Right lobe of liver (tissue), 6 donors: ENCODE measurements at regions not wholly inside any gene's neighbourhood (a gene's known extent, or its start where the extent isn't known, plus 50 kb on each side); places are given as distances from the start of the nearest gene placed in this dataset.
A peak's percentile ranks its signal among the peaks of the same experiment; 100 is the strongest.

Experiments
- ATAC-seq, 4 donors: fragments of 200-7000 bp; cut with Tn5 transposase; one replicate each; pipeline ENCODE4 v1.9.1; 2020; ENCODE audit warnings: mild to moderate bottlenecking in 4 of 4, moderate library complexity in 4 of 4
- DNase-seq, 3 donors: peaks; one replicate each; pipeline ENCODE4 v3.0.0-alpha.2; 2020
- H3K27ac ChIP-seq, 3 donors: fragments of 200-600 bp; one replicate each; pipeline ENCODE4 v1.8.0; 2022
- H3K27me3 ChIP-seq, 2 donors: fragments of 200-600 bp; one replicate each; pipeline ENCODE4 v1.8.0; 2022
- H3K36me3 ChIP-seq, 4 donors: fragments of 200-600 bp; sonication (generic) in 1 of 4; one replicate each; pipeline versions ENCODE4 v1.5.1 to v1.8.0; 2017 to 2022; ENCODE audit warnings: control low read depth in 1 of 4
- H3K4me1 ChIP-seq, 4 donors: fragments of 200-600 bp; sonication (generic) in 1 of 4; one replicate each; pipeline versions ENCODE4 v1.5.1 to v1.8.0; 2017 to 2022; ENCODE audit warnings: control low read depth in 1 of 4
- H3K4me3 ChIP-seq, 3 donors: fragments of 200-600 bp; one replicate each; pipeline ENCODE4 v1.8.0; 2022
- H3K9me3 ChIP-seq, 4 donors: fragments of 200-600 bp; sonication (generic) in 1 of 4; one replicate each; pipeline versions ENCODE4 v1.5.1 to v1.8.0; 2017 to 2022; ENCODE audit warnings: control low read depth in 1 of 4
- CTCF ChIP-seq, 4 donors: fragments of 200-600 bp in 3 of 4; fragments of 450-650 bp in 1 of 4; IDR thresholded peaks; one replicate each; pipeline versions ENCODE4 v1.5.1 to v1.8.0; 2016 to 2022; ENCODE audit warnings: antibody characterized with exemption in 4 of 4, mild to moderate bottlenecking in 2 of 4
- POLR2A ChIP-seq: fragments of 450-650 bp; IDR thresholded peaks from one replicate; pipeline ENCODE4 v1.6.1; 2017; ENCODE audit warnings: antibody characterized with exemption, mild to moderate bottlenecking
- WGBS: methylation state at CpG from one replicate; pipeline ENCODE4 v1.1.6; 2018; ENCODE audit warnings: low coverage, low lambda C conversion rate; ENCODE audit not compliant: insufficient coverage; ENCODE audit errors: missing lambda C conversion rate; 5-methylcytosine and 5-hydroxymethylcytosine counted together
- intact Hi-C, 2 donors: fragments of 100-400 bp; cut with DNase I; formaldehyde crosslinking; loops; one replicate each; pipeline versions ENCODE4 v1.11.2 to v1.14.1; 2022
- donor health status: DM: no; HTN: yes; CAD: no.
- donor health status: DM: no; HTN: no; CAD: no.
- donor health status: DM: no; HTN: no; CAD: no.
- donor health status: DM: no; HTN: yes; CAD: no.
- donor health status: DM: no; HTN: yes; CAD: no.

GRCh38 chr10:121070275-121071070 lies 219.3 kb downstream of the WDR11 start:
- Histone ChIP-seq H3K4me1 (no peaks in the 10 kb centered on the region), H3K27ac (no peak overlapping the region), H3K4me3 (no peak overlapping the region), H3K36me3 (no peaks in the 10 kb centered on the region), H3K9me3 (no peaks in the 10 kb centered on the region), H3K27me3 (no peaks in the 10 kb centered on the region)
- TF ChIP-seq POLR2A (no peak), CTCF (IDR thresholded peaks at IDR 0.05) (peak; percentile 52 to 68 (median 57))
- peak; percentile 65 to 81 (median 78) for ATAC-seq
- intact Hi-C loops: no loop called here
- DNase-seq: no peak
- WGBS: 57% methylated on average over 6 of the region's 6 CpGs

GRCh38 chr10:121071901-121072300 lies 220.7 kb downstream of the WDR11 start:
- WGBS: 67% methylated on average over 2 of the region's 2 CpGs
- DNase-seq: no peak
- H3K4me3 ChIP-seq: no peak overlapping the region

GRCh38 chr10:121073728-121074127 lies 222.6 kb downstream of the WDR11 start:
- no peak overlapping the region for H3K27ac ChIP-seq
- DNase-seq (no peak), ATAC-seq (no peak)
- H3K4me1 ChIP-seq: no peaks in the 10 kb centered on the region
- WGBS: 84% methylated on average over 5 of the region's 5 CpGs
- H3K4me3 ChIP-seq: no peak overlapping the region
- H3K9me3 ChIP-seq: no peaks in the 10 kb centered on the region
- H3K36me3 ChIP-seq: no peaks in the 10 kb centered on the region
- intact Hi-C loops: no loop called here
- TF ChIP-seq CTCF (IDR thresholded peaks at IDR 0.05) (no peak), POLR2A (no peak)
- H3K27me3 ChIP-seq: no peaks in the 10 kb centered on the region

More at GRCh38 chr10:121071901-121072300, 220.7 kb downstream of the WDR11 start:
- no peaks in the 10 kb centered on the region for H3K36me3 ChIP-seq
- H3K27me3 ChIP-seq: no peaks in the 10 kb centered on the region
- intact Hi-C loops: no loop called here
- H3K27ac ChIP-seq: no peak overlapping the region
- H3K9me3 ChIP-seq: no peaks in the 10 kb centered on the region
- no peaks in the 10 kb centered on the region for H3K4me1 ChIP-seq
- TF ChIP-seq CTCF (IDR thresholded peaks at IDR 0.05) (no peak), POLR2A (no peak)
- no peak for ATAC-seq

- intact Hi-C loops: no loop called here
- no peaks in the 10 kb centered on the region for H3K4me1 ChIP-seq
- TF ChIP-seq POLR2A (no peak), CTCF (IDR thresholded peaks at IDR 0.05) (no peak)
- no peaks in the 10 kb centered on the region for H3K27me3 ChIP-seq
- DNase-seq (no peak), ATAC-seq (no peak)
- no peak overlapping the region for H3K4me3 ChIP-seq
- H3K27ac ChIP-seq: no peak overlapping the region
- 40% methylated on average over 8 of the region's 12 CpGs for WGBS
- no peaks in the 10 kb centered on the region for H3K36me3 ChIP-seq
- no peaks in the 10 kb centered on the region for H3K9me3 ChIP-seq
Observed at GRCh38 chr10:121076776-121077715, 225.9 kb downstream of the WDR11 start.
